Adrenal gland (tissue), 9 donors: ENCODE measurements at regions not wholly inside any gene's neighbourhood (a gene's known extent, or its start where the extent isn't known, plus 50 kb on each side); places are given as distances from the start of the nearest gene placed in this dataset.

Experiments used
- DNase-seq, 7 donors: peaks; one replicate each; pipeline ENCODE4 v3.0.0-alpha.2; 2019 to 2020
- H3K27ac ChIP-seq, 5 donors: fragments of 200-600 bp; sonication (generic) in 4 of 5; 1 replicate in 3 of 5; 2 replicates in 2 of 5; pipeline versions ENCODE4 v1.5.1 to v1.8.0; 2016 to 2020; ENCODE audit warnings: mild to moderate bottlenecking in 1 of 5
- H3K27me3 ChIP-seq: fragments of 200-600 bp; 2 replicates; pipeline ENCODE4 v1.8.0; 2021
- H3K36me3 ChIP-seq, 2 donors: fragments of 200-600 bp; replicated peaks in 1 of 2; 1 replicate in 1 of 2; 2 replicates in 1 of 2; pipeline versions ENCODE4 v1.5.1 to v1.8.0; 2018 to 2022
- H3K4me1 ChIP-seq, 2 donors: fragments of 200-600 bp; replicated peaks in 1 of 2; 1 replicate in 1 of 2; 2 replicates in 1 of 2; pipeline versions ENCODE4 v1.5.1 to v1.8.0; 2018 to 2021
- H3K4me3 ChIP-seq, 4 donors: fragments of 200-600 bp; sonication (generic) in 3 of 4; one replicate each; pipeline ENCODE4 v1.5.1; 2016 to 2018
- H3K9me3 ChIP-seq, 3 donors: fragments of 200-600 bp; sonication (generic) in 1 of 3; replicated peaks in 1 of 3; 1 replicate in 2 of 3; 2 replicates in 1 of 3; pipeline versions ENCODE4 v1.5.1 to v1.8.0; 2016 to 2021
- POLR2A ChIP-seq, 2 donors: fragments of 450-650 bp; IDR thresholded peaks; one replicate each; pipeline ENCODE4 v1.6.1; 2017; ENCODE audit warnings: antibody characterized with exemption in 2 of 2, mild to moderate bottlenecking in 2 of 2, moderate library complexity in 1 of 2
- WGBS, 4 donors: extraction: QIAGEN DNeasy Blood & Tissue Kit in 2 of 4; methylation state at CpG; one replicate each; pipeline versions ENCODE4 v1.1.5 to v1.1.7; 2013 to 2017; 5-methylcytosine and 5-hydroxymethylcytosine counted together
- intact Hi-C, 2 donors: fragments of 100-400 bp; cut with DNase I; formaldehyde crosslinking; loops; one replicate each; pipeline versions ENCODE4 v1.14.1 to v1.15.0; 2022 to 2023
- TF ChIP-seq, protein P1 (sequence below), 6 experiments: fragments of 450-650 bp in 4 of 6; fragments of 200-600 bp in 2 of 6; sonication (generic) in 1 of 6; IDR thresholded peaks; 1 replicate in 5 of 6; 2 replicates in 1 of 6; pipeline versions ENCODE4 v1.5.1 to v1.8.0; 2016 to 2021; ENCODE audit warnings: antibody characterized with exemption in 6 of 6, mild to moderate bottlenecking in 2 of 6, moderate library complexity in 1 of 6
- donor health status: healthy with polysubstance abuse.
- donor health status: Bipolar disorder and iron deficiency.
- donor health status: DM: yes; HTN: yes; CAD: no.
- donor health status: DM: no; HTN: no; CAD: no.
- donor health status: DM: no; HTN: no; CAD: no.

DNA sequence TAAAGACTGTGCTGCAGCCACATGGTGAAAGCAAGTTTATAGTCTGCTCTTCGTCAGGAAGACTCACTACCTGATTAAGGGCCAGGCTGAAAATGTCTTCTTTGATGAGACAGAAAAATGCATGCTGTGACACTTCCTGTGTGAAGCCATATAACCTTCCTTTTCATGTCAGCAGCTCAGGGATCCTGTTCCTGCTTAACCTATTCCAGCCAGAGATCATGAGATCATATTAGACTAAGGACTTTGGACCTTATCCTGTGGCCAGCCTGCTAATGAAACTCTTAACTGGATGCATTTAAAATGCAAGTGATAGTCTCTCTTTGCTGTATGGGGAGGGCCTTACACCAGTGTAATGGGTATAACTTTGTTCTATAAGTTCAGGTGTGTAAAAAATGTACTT is 165.2 kb downstream of the PTEN start:
- H3K4me3 ChIP-seq: no peak overlapping the region
- 65 to 82% (median 80%) methylated on average over 1 of the region's 1 CpG for WGBS, 4 donors
- no peak for TF ChIP-seq POLR2A (IDR thresholded peaks at IDR 0.05)
- TF ChIP-seq, protein P1, sequence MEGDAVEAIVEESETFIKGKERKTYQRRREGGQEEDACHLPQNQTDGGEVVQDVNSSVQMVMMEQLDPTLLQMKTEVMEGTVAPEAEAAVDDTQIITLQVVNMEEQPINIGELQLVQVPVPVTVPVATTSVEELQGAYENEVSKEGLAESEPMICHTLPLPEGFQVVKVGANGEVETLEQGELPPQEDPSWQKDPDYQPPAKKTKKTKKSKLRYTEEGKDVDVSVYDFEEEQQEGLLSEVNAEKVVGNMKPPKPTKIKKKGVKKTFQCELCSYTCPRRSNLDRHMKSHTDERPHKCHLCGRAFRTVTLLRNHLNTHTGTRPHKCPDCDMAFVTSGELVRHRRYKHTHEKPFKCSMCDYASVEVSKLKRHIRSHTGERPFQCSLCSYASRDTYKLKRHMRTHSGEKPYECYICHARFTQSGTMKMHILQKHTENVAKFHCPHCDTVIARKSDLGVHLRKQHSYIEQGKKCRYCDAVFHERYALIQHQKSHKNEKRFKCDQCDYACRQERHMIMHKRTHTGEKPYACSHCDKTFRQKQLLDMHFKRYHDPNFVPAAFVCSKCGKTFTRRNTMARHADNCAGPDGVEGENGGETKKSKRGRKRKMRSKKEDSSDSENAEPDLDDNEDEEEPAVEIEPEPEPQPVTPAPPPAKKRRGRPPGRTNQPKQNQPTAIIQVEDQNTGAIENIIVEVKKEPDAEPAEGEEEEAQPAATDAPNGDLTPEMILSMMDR (IDR thresholded peaks at IDR 0.05): no peak

DNA sequence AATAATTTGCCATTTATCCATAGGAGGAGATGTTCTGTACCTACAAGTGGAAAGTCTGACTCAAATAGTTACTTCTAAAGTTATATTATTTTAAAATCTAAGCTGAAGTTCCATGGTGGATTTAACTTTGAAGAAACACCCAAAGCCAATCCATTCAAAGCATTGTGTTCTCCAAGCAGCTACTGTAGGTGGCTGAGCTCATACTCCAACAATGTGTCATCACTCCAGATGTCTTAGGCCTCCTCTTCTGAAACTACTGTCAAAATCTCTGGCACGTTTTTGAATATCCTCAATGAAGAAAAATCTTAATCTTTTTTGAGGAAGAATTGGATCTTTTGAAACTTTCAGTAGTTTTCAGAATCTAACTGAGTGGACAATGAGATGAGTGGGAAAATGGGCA is 169.1 kb downstream of the PTEN start:
- no peak for DNase-seq
- no peaks in the 10 kb centered on the region for H3K4me1 ChIP-seq
- no peaks in the 10 kb centered on the region for H3K36me3 ChIP-seq
- WGBS, 4 donors: 52 to 65% (median 62%) methylated on average over 1 of the region's 1 CpG
- no peak for TF ChIP-seq POLR2A (IDR thresholded peaks at IDR 0.05)
- TF ChIP-seq, protein P1 (IDR thresholded peaks at IDR 0.05): no peak
- no peak overlapping the region for H3K4me3 ChIP-seq
- intact Hi-C loops: no loop called here
- H3K27ac ChIP-seq: no peak overlapping the region
- no peaks in the 10 kb centered on the region for H3K27me3 ChIP-seq
- peaks cover 0 to 5% (median 0%) of the 10 kb centered on the region in 3 donors for H3K9me3 ChIP-seq

More for the DNA sequence above, 165.2 kb downstream of the PTEN start:
- Histone ChIP-seq H3K9me3 (no peaks in the 10 kb centered on the region), H3K27me3 (no peaks in the 10 kb centered on the region), H3K36me3 (no peaks in the 10 kb centered on the region), H3K4me1 (no peaks in the 10 kb centered on the region), H3K27ac (no peak overlapping the region)
- intact Hi-C loops: no loop called here
- no peak for DNase-seq

DNA sequence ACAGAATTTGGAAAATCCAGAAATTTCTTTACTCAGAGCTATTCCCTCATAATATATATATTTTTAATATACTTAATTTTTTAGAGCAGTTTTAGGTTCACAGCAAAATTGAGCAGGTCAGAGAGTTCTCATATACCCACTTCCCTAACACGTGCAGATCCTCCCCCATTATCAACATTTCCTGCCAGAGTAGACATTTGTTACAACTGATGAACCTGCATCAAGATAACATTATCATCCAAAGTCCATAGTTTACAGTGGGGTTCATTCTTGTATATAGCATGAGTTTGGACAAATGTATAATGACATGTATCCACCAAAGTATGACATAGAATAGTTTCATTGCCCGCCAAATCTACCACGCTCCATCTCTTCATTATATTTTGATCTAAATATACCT is 170.0 kb downstream of the PTEN start:
- no peak for TF ChIP-seq POLR2A (IDR thresholded peaks at IDR 0.05)
- TF ChIP-seq, protein P1 (IDR thresholded peaks at IDR 0.05): no peak
- no peak for DNase-seq
- Histone ChIP-seq H3K36me3 (no peaks in the 10 kb centered on the region), H3K9me3 (peaks cover 0 to 5% (median 0%) of the 10 kb centered on the region in 3 donors), H3K27me3 (no peaks in the 10 kb centered on the region), H3K4me1 (no peaks in the 10 kb centered on the region), H3K4me3 (no peak overlapping the region), H3K27ac (no peak overlapping the region)
- WGBS, 4 donors: 83 to 90% (median 84%) methylated on average over 3 of the region's 3 CpGs
- intact Hi-C loops: no loop called here

DNA sequence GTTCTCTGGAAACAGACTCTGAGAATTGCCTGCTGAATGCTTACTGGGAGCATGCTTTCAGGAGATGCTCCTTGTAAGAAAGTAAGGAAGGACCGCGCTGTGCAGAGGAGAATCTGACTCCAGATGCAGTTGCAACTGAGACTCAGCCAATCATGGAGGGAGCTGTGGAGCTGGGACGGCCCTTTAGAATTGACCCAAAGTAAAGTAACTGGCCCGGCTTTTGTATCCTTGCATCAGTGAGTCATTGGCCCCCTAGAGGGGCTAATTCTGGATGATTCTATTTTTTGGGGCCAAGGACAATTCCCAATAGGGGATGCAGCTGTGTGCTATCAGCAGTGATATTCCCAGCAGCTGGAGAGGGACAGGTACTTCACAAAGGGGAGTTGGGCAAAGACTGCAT is 170.4 kb downstream of the PTEN start:
- Histone ChIP-seq H3K9me3 (peaks cover 0 to 5% (median 0%) of the 10 kb centered on the region in 3 donors), H3K4me1 (no peaks in the 10 kb centered on the region), H3K4me3 (no peak overlapping the region), H3K27me3 (no peaks in the 10 kb centered on the region), H3K27ac (no peak overlapping the region), H3K36me3 (no peaks in the 10 kb centered on the region)
- WGBS, 4 donors: 89 to 90% (median 89%) methylated on average over 4 of the region's 4 CpGs
- TF ChIP-seq, protein P1 (IDR thresholded peaks at IDR 0.05): no peak
- TF ChIP-seq POLR2A (IDR thresholded peaks at IDR 0.05): no peak
- DNase-seq: no peak
- intact Hi-C loops: no loop called here
